ENCODE measurements at regions not wholly inside any gene's neighbourhood (a gene's known extent, or its start where the extent isn't known, plus 50 kb on each side); places are given as distances from the start of the nearest gene placed in this dataset.
A peak's percentile ranks its signal among the peaks of the same experiment; 100 is the strongest.
"Not testable (repeated sequence)": the region's sequence is repeated elsewhere in the genome, so short reads cannot be mapped to it uniquely, and the experiment has no call there.

- H3K4me3 Mint-ChIP-seq, result no peak overlapping the region
- intact Hi-C loops (cut with micrococcal nuclease), result loop anchor here (5.0 to 10.0 kb wide), 2 partner anchors 931 to 1253 kb away; no protein-coding TSS in a partner anchor
- no peaks in the 10 kb centered on the region for H3K36me3 Mint-ChIP-seq (ENCODE audit: low read depth)
- H3K9me3 Mint-ChIP-seq, result no peaks in the 10 kb centered on the region
- TF ChIP-seq CTCF (IDR thresholded peaks at IDR 0.05), result no peak
- H3K27ac Mint-ChIP-seq, result no peak overlapping the region
- no peak for DNase-seq
- H3K27me3 Mint-ChIP-seq, result no peaks in the 10 kb centered on the region
- CTCF ChIA-PET, result interaction anchor here (0.7 to 3.5 kb wide), 13 partner anchors 11 to 823 kb away, joined by 3 to 39 read pairs (median 4); no protein-coding TSS in a partner anchor
- peak; percentile 37 for ATAC-seq (ENCODE audit: low read depth)
- no peaks in the 10 kb centered on the region for H3K4me1 Mint-ChIP-seq
- POLR2A ChIA-PET, result no interaction called here
These were observed 223.7 kb downstream of the CYP26B1 start for GRCh38 chr2:71923887-71924533.

DNA sequence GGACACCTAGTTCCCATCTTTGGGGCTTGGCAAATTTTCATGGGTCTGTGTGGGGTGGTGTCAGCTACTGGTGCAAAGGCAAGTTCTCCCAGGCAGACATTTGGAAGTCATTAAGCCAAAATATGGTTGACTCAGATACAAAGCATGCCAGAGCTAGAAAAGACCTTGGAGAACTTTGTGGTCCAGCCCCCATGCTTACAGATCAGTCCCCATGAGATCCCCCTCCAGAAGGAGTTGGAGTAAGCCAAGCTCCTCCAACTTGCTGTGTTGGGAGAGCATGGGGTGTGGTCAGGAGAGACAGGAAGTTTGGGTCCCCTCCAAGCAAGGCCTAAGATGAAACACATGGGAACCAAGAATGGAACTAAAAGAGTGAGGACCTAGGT lies 224.5 kb downstream of the CYP26B1 start:
- Mint-ChIP-seq H3K27me3 (no peaks in the 10 kb centered on the region), H3K4me1 (no peaks in the 10 kb centered on the region), H3K27ac (no peak overlapping the region), H3K4me3 (no peak overlapping the region), H3K36me3 (ENCODE audit: low read depth) (no peaks in the 10 kb centered on the region), H3K9me3 (peaks cover 4% of the 10 kb centered on the region)
- TF ChIP-seq CTCF (IDR thresholded peaks at IDR 0.05), result no peak
- intact Hi-C loops (cut with micrococcal nuclease), result loop anchor here (5.0 to 10.0 kb wide), 2 partner anchors 932 to 1254 kb away; no protein-coding TSS in a partner anchor
- no peak for ATAC-seq (ENCODE audit: low read depth)
- ChIA-PET POLR2A (no interaction called here), CTCF (interaction anchor here (1.5 to 3.5 kb wide), 7 partner anchors 12 to 823 kb away, joined by 3 to 39 read pairs (median 13); no protein-coding TSS in a partner anchor)
- no peak for DNase-seq

DNA sequence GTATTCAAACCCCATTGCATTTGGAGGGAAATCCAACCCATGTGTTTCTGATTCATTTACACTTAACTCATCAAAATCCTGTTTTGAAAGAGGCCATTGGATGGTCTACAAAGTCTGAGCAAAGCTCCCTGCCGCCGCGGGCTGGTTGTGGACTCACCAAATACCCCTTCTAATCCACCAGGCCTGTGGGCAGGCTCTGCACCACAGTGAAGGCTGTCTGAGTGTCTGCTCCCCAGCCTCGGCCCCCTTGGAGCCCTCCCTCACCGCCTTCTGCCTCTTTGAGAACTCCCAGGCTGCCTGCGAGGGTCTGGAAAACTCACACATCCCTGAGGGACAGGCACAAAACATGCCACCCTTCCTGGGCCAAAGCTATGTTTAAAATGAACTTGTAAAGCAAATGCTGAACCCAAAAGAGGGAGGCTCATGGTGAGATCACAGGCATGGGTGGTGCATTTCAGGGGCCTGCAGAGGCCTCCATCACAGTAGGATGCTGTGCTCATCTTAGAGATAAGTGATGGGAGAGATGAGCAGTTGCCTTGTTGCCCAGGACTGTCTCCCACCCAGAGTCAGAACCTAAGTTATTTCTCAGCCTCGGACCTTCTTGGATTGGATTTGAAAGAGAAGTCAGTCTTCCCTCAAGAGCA lies 225.0 kb downstream of the CYP26B1 start:
- intact Hi-C loops (cut with micrococcal nuclease), result loop anchor here (5.0 to 10.0 kb wide), 2 partner anchors 932 to 1255 kb away; no protein-coding TSS in a partner anchor
- no peak overlapping the region for H3K27ac Mint-ChIP-seq
- CTCF ChIA-PET, result interaction anchor here (1.7 to 3.5 kb wide), 5 partner anchors 12 to 824 kb away, joined by 3 to 39 read pairs (median 7); no protein-coding TSS in a partner anchor
- H3K27me3 Mint-ChIP-seq, result peaks cover under 1% of the 10 kb centered on the region
- TF ChIP-seq CTCF (IDR thresholded peaks at IDR 0.05), result no peak
- ATAC-seq (ENCODE audit: low read depth) (no peak), DNase-seq (no peak)
- H3K4me1 Mint-ChIP-seq, result no peaks in the 10 kb centered on the region
- no peak overlapping the region for H3K4me3 Mint-ChIP-seq
- POLR2A ChIA-PET, result no interaction called here
- H3K9me3 Mint-ChIP-seq, result peaks cover 5% of the 10 kb centered on the region
- no peaks in the 10 kb centered on the region for H3K36me3 Mint-ChIP-seq (ENCODE audit: low read depth)

DNA sequence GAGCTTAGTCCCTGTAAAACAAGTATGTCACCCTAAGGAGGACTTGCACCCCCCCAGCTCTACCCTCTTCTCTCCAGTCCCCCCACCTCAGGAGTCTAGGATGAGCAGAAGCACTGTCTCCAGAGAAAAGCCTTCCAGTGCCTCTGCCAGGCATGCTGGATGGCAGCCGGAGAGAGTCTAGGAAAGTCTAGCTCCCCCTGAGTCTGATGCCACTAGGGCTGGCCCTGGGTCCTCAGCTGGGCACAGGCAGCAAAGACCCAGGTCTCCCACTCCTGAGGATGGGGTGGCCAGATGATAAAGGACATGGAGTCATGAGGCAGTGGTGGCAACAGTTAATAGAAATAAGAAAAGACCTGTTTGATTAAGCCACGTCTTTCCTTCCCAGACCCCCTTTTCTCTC lies 225.6 kb downstream of the CYP26B1 start:
- ChIA-PET POLR2A (no interaction called here), CTCF (interaction anchor here (1.2 to 3.5 kb wide), 4 partner anchors 228 to 824 kb away, joined by 3 to 39 read pairs (median 6); no protein-coding TSS in a partner anchor)
- H3K4me1 Mint-ChIP-seq, result no peaks in the 10 kb centered on the region
- H3K4me3 Mint-ChIP-seq, result no peak overlapping the region
- H3K9me3 Mint-ChIP-seq, result peaks cover 5% of the 10 kb centered on the region
- TF ChIP-seq CTCF (IDR thresholded peaks at IDR 0.05), result no peak
- H3K27me3 Mint-ChIP-seq, result peaks cover 2% of the 10 kb centered on the region
- DNase-seq (no peak), ATAC-seq (ENCODE audit: low read depth) (no peak)
- intact Hi-C loops (cut with micrococcal nuclease), result loop anchor here (5.0 to 10.0 kb wide), 2 partner anchors 933 to 1255 kb away; no protein-coding TSS in a partner anchor
- H3K27ac Mint-ChIP-seq, result no peak overlapping the region
- no peaks in the 10 kb centered on the region for H3K36me3 Mint-ChIP-seq (ENCODE audit: low read depth)

GRCh38 chr2:71920819-71921218 lies 226.8 kb downstream of the CYP26B1 start:
- H3K27me3 Mint-ChIP-seq; ATAC-seq (ENCODE audit: low read depth); DNase-seq; H3K9me3 Mint-ChIP-seq; H3K4me1 Mint-ChIP-seq; H3K27ac Mint-ChIP-seq; H3K36me3 Mint-ChIP-seq (ENCODE audit: low read depth); POLR2A ChIA-PET; H3K4me3 Mint-ChIP-seq: not testable (repeated sequence)
- intact Hi-C loops (cut with micrococcal nuclease), result loop anchor here (5.0 to 10.0 kb wide), 2 partner anchors 934 to 1256 kb away; no protein-coding TSS in a partner anchor
- CTCF ChIA-PET, result interaction anchor here (2.5 to 3.5 kb wide), 2 partner anchors 659 to 825 kb away, joined by 7 to 39 read pairs; no protein-coding TSS in a partner anchor

All from activated B cell treated with CpG ODN at 0.5 μM for 24 hours (primary cell).